Naive thymus-derived CD4-positive, alpha-beta T cell (primary cell): ENCODE measurements at regions not wholly inside any gene's neighbourhood (a gene's known extent, or its start where the extent isn't known, plus 50 kb on each side); places are given as distances from the start of the nearest gene placed in this dataset.

Experiments used
- ATAC-seq: fragments of 150-1000 bp; cut with Tn5 transposase; 2 replicates; pipeline ENCODE4 v1.10.0; 2021; ENCODE audit warnings: mild to moderate bottlenecking, moderate library complexity
- CTCF ChIA-PET: fragments of 350-600 bp; sonication (Branson Sonifier 250); formaldehyde crosslinking; loops from one replicate; lab custom pipeline; 2021; ENCODE audit warnings: antibody characterized with exemption; lab: Charles Lee
- POLR2A ChIA-PET: fragments of 350-600 bp; sonication (Branson Sonifier 250); formaldehyde crosslinking; loops from one replicate; lab custom pipeline; 2021; ENCODE audit warnings: antibody characterized with exemption, inconsistent platforms; lab: Charles Lee
- DNase-seq, 9 donors: peaks; one replicate each; pipeline versions ENCODE4 v3.0.0 to v3.0.0-alpha.2; 2020 to 2022; ENCODE audit warnings: mixed read lengths in 1 of 9
- H3K27ac ChIP-seq: one replicate; pipeline ENCODE4 v1.7.0; 2013; ENCODE audit warnings: mild to moderate bottlenecking, low read depth, low read length, moderate library complexity
- H3K27me3 ChIP-seq, 2 donors: one replicate each; pipeline ENCODE4 v1.7.0; 2013; ENCODE audit warnings: low read length in 2 of 2, mild to moderate bottlenecking in 2 of 2, moderate library complexity in 2 of 2; ENCODE audit not compliant: control insufficient read depth in 2 of 2, insufficient read depth in 2 of 2
- H3K36me3 ChIP-seq, 3 experiments: 1 replicate in 2 of 3; 2 replicates in 1 of 3; pipeline ENCODE4 v1.7.0; 2013; ENCODE audit warnings: low read length in 3 of 3, mild to moderate bottlenecking in 3 of 3, moderate library complexity in 1 of 3; ENCODE audit not compliant: insufficient read depth in 3 of 3, control insufficient read depth in 2 of 3
- H3K4me1 ChIP-seq, 2 donors: one replicate each; pipeline ENCODE4 v1.7.0; 2013; ENCODE audit warnings: low read length in 2 of 2, mild to moderate bottlenecking in 2 of 2, moderate library complexity in 1 of 2; ENCODE audit not compliant: control insufficient read depth in 2 of 2, insufficient read depth in 2 of 2
- H3K4me3 ChIP-seq: 2 replicates; pipeline ENCODE4 v1.7.0; 2013; ENCODE audit warnings: mild to moderate bottlenecking, low read length
- H3K9me3 ChIP-seq, 3 experiments: 1 replicate in 2 of 3; 2 replicates in 1 of 3; pipeline ENCODE4 v1.7.0; 2013; ENCODE audit warnings: low read length in 3 of 3; ENCODE audit not compliant: control insufficient read depth in 2 of 3
- H3K27ac Mint-ChIP-seq, 9 donors: one replicate each; pipeline ENCODE4 v1.8.0; 2020 to 2022; ENCODE audit warnings: mixed read lengths in 9 of 9, mild to moderate bottlenecking in 8 of 9, moderate library complexity in 5 of 9, inconsistent platforms in 2 of 9
- H3K27me3 Mint-ChIP-seq, 5 donors: one replicate each; pipeline ENCODE4 v1.8.0; 2021 to 2022; ENCODE audit warnings: mixed read lengths in 5 of 5, mild to moderate bottlenecking in 1 of 5
- H3K36me3 Mint-ChIP-seq, 5 donors: one replicate each; pipeline ENCODE4 v1.8.0; 2020 to 2022; ENCODE audit warnings: mixed read lengths in 5 of 5, mild to moderate bottlenecking in 3 of 5, inconsistent platforms in 1 of 5
- H3K4me1 Mint-ChIP-seq, 7 donors: one replicate each; pipeline ENCODE4 v1.8.0; 2020 to 2022; ENCODE audit warnings: mixed read lengths in 7 of 7, mild to moderate bottlenecking in 3 of 7, inconsistent platforms in 1 of 7
- H3K4me3 Mint-ChIP-seq, 10 donors: one replicate each; pipeline ENCODE4 v1.8.0; 2020 to 2022; ENCODE audit warnings: mild to moderate bottlenecking in 10 of 10, mixed read lengths in 10 of 10, moderate library complexity in 6 of 10, inconsistent platforms in 2 of 10
- H3K9me3 Mint-ChIP-seq, 11 donors: one replicate each; pipeline ENCODE4 v1.8.0; 2020 to 2022; ENCODE audit warnings: mixed read lengths in 11 of 11, mild to moderate bottlenecking in 4 of 11, inconsistent platforms in 1 of 11, moderate library complexity in 1 of 11
- intact Hi-C, 2 donors: fragments of 100-400 bp; cut with micrococcal nuclease; formaldehyde crosslinking; loops; one replicate each; pipeline ENCODE4 v1.15.1; 2023

DNA sequence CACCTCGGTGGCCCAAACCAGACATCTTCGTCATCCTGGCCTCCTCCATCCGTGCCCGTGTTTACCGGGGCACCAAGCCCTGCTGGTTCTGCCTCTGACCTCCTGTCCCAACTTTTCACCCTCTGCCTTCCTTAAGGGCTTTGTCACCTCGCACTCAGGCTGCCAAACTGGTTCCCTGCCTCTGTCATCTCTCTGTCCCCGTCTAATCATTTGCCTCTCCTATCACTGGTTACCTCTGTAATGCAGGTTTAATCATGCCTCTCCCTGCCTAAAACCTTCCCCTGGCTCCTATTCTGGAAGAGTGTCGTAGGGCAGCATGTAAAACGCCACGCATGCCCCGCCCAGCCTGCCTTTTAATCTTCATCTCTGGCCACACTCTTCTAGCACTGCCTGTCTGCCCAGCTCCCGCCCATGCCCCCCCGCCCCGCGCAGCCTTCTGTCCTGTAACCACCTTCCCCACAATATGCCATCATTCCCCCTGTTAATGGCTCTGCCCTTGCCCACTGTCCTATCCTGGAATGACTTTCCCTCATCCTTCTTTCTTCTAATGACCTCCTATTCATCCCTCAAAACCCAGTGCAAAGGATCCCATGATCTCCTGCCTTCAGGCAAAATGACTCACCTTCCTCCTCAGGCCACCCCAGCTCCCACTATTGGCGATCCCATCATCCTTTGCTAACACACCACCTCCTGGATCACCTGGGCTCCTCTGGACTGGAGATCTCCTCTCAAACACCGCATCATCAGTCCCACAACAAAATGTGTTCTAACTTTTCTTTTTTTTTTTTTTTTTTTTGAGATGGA, 66.7 kb downstream of the PEX11G start:
- peaks cover 6 to 90% (median 31%) of the 10 kb centered on the region in 3 experiments for H3K36me3 ChIP-seq
- no peak overlapping the region for H3K4me3 Mint-ChIP-seq
- peak overlapping the region in 7 of 9 donors; percentile 0 to 69 (median 63) for H3K27ac Mint-ChIP-seq
- no peak overlapping the region for H3K4me3 ChIP-seq
- peaks cover 0 to 5% of the 10 kb centered on the region in 2 donors for H3K4me1 ChIP-seq
- peaks cover 0 to 2% (median 0%) of the 10 kb centered on the region in 11 donors for H3K9me3 Mint-ChIP-seq
- CTCF ChIA-PET, result interaction anchor here (0.6 kb wide), 1 partner anchor 29 kb away, joined by 3 read pairs; no protein-coding TSS in a partner anchor
- H3K36me3 Mint-ChIP-seq, result peaks cover 8 to 26% (median 12%) of the 10 kb centered on the region in 5 donors
- H3K9me3 ChIP-seq, result no peaks in the 10 kb centered on the region
- H3K27ac ChIP-seq, result no peak overlapping the region
- no peak for DNase-seq
- peaks cover 4 to 36% (median 17%) of the 10 kb centered on the region in 7 donors for H3K4me1 Mint-ChIP-seq
- no peak for ATAC-seq
- no peaks in the 10 kb centered on the region for H3K27me3 Mint-ChIP-seq
- POLR2A ChIA-PET, result no interaction called here
- no peaks in the 10 kb centered on the region for H3K27me3 ChIP-seq
- intact Hi-C loops, result no loop called here
